ENCODE measurements at regions not wholly inside any gene's neighbourhood (a gene's known extent, or its start where the extent isn't known, plus 50 kb on each side); places are given as distances from the start of the nearest gene placed in this dataset.

GRCh38 chr16:79331066-79331465, 269.5 kb downstream of the MAF start:
- no peak for TF ChIP-seq POLR2A (IDR thresholded peaks at IDR 0.05)
- no peak for TF ChIP-seq CTCF (IDR thresholded peaks at IDR 0.05)

Measured in body of pancreas (tissue), 4 donors.